Stimulated activated CD4-positive, alpha-beta T cell treated with anti-CD3 and anti-CD28 coated beads, Interleukin-15, amount 100 ng/mL, for 24 hours (primary cell): ENCODE measurements at regions not wholly inside any gene's neighbourhood (a gene's known extent, or its start where the extent isn't known, plus 50 kb on each side); places are given as distances from the start of the nearest gene placed in this dataset.
"Not testable (repeated sequence)": the region's sequence is repeated elsewhere in the genome, so short reads cannot be mapped to it uniquely, and the experiment has no call there.

Source experiments
- DNase-seq: peaks from one replicate; pipeline ENCODE4 v3.0.0-alpha.2; 2020

- DNase-seq: no peak
Observed at GRCh38 chr14:105622329-105622955, 96.1 kb downstream of the TMEM121 start.

- DNase-seq: not testable (repeated sequence)
Observed at GRCh38 chr14:105623178-105623577, 96.8 kb downstream of the TMEM121 start.

DNA sequence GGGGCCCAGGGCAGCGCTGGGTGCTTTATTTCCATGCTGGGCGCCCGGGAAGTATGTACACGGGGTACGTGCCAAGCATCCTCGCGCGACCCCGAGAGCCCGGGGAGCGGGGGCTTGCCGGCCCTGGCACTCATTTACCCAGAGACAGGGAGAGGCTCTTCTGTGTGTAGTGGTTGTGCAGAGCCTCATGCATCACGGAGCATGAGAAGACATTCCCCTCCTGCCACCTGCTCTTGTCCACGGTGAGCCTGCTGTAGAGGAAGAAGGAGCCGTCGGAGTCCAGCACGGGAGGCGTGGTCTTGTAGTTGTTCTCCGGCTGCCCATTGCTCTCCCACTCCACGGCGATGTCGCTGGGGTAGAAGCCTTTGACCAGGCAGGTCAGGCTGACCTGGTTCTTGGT lies 98.0 kb downstream of the TMEM121 start:
- DNase-seq: not testable (repeated sequence)

GRCh38 chr14:105624749-105625434 lies 98.5 kb downstream of the TMEM121 start:
- not testable (repeated sequence) for DNase-seq

GRCh38 chr14:105625448-105625847 lies 99.1 kb downstream of the TMEM121 start:
- not testable (repeated sequence) for DNase-seq

- DNase-seq: not testable (repeated sequence)
Observed at GRCh38 chr14:105626111-105626510, 99.7 kb downstream of the TMEM121 start.

GRCh38 chr14:105626651-105627050 lies 100.3 kb downstream of the TMEM121 start:
- not testable (repeated sequence) for DNase-seq

- not testable (repeated sequence) for DNase-seq
Observed at GRCh38 chr14:105627287-105627686, 100.9 kb downstream of the TMEM121 start.

GRCh38 chr14:105627701-105628100 lies 101.3 kb downstream of the TMEM121 start:
- DNase-seq: no peak

GRCh38 chr14:105628126-105628525 lies 101.7 kb downstream of the TMEM121 start:
- DNase-seq: not testable (repeated sequence)

GRCh38 chr14:105628531-105629067 lies 102.2 kb downstream of the TMEM121 start:
- not testable (repeated sequence) for DNase-seq

DNA sequence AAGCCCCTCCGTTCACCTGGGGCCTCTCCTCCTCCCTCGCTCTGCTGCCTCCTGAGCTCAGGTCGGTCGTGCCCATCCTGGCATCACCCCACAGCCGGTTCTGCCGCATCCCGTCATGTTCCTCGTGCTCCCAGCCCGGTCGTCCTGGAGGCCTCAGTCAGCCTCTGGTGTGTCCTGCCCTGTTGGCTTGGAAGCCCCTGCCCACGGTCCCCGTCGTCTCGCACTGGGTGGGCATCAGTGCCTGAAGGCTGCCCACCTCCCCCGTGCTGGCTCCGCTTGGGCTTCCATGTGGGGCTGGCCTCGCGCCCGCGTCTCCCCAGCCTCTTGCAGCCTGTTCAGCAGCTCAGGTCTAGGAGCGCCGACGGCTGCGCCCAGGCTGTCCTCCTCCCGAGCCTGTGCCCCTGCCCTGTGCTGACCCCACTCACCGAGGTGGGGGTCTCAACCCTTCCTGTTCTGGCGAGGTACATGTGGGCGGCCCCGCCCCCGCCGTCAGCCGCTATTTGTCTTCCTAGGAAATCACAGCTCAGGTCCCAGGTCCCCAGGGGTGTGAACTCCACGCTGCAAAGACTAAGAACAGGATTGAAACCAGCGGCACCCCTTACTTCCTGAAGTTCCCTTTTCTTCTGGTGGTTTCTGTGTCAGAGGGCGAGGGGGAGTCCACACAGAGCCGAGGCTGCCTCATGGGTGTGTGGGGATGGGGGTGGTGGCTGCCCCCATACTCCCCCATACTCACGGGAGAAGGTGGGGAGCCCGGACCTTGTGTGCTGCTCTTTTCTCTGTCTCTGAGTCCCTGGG lies 102.9 kb downstream of the TMEM121 start:
- DNase-seq: not testable (repeated sequence)

DNA sequence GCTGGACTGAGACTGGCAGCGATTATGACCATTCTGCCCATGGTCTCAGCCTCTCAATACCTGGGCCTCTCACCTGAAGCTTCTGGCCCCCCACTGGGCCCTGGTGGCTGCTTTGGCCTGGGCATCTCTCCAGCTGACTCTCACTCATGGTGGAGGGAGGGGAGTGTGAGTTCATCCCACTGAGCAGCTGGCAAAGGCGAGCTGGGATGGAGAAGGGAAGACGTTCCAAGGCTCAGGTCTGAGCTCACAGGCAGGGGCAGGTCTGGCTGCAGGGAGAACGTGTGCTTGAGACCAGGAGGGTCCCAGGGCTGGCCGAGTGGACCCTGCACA lies 103.5 kb downstream of the TMEM121 start:
- DNase-seq: no peak

GRCh38 chr14:105630293-105630934 lies 104.0 kb downstream of the TMEM121 start:
- not testable (repeated sequence) for DNase-seq

- DNase-seq: not testable (repeated sequence)
Observed at GRCh38 chr14:105630935-105631779, 104.8 kb downstream of the TMEM121 start.

- DNase-seq: no peak
Observed at GRCh38 chr14:105632010-105632409, 105.6 kb downstream of the TMEM121 start.

- DNase-seq: not testable (repeated sequence)
Observed at GRCh38 chr14:105633596-105633995, 107.2 kb downstream of the TMEM121 start.

GRCh38 chr14:105635560-105635959 lies 109.2 kb downstream of the TMEM121 start:
- no peak for DNase-seq

DNA sequence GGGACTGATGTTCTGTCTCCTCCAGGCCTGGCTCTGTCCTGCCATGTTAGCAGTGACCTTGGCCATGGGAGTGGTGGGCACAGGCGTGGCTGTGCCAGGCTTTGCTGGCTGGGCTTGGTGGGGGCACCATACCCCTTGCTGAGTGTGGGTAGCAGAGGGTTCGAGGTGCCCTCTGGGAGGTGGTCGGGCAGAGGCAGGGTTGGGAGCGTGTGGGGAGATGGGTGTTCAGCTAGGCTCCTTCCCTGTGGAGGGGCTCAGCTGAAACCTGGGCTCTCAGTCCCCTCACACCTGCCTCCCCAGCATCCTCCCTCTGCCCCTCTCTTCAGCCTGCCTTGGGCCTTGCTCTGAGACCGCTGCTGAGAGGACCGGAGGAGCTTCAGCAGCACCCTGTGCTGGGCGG lies 109.6 kb downstream of the TMEM121 start:
- DNase-seq: not testable (repeated sequence)

- no peak for DNase-seq
Observed at GRCh38 chr14:105636935-105637334, 110.6 kb downstream of the TMEM121 start.

DNA sequence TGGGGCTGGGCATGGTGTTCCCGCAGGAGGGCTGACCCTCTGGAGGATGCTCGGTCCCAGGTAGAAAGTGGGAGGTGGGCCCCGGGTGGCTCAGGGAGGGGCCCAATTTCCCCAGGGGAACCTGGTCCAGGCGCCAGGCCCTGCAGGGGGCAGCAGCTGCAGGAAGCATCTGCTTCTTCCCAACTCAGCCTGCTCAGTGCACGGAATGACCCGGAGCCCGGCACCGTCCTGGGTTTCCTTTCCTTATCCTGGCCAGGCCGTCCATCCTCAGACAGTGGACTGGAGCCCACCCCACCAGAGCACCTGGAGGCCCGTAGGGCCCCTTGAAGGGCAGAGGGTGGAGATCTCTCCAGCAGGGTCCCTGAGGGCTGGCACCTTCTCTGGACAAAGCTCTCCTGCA lies 111.0 kb downstream of the TMEM121 start:
- not testable (repeated sequence) for DNase-seq
